GM12878 (cell line): ENCODE measurements at regions not wholly inside any gene's neighbourhood (a gene's known extent, or its start where the extent isn't known, plus 50 kb on each side); places are given as distances from the start of the nearest gene placed in this dataset.

ENCODE experiments used
- ATAC-seq: fragments of 200-7000 bp; cut with Tn5 transposase; 3 replicates; pipeline ENCODE4 v1.9.1; 2020; ENCODE audit warnings: mild to moderate bottlenecking, moderate library complexity
- BruUV-seq: library from RNA; stranded (reverse); fragments of 400-500 nt; replicated peaks from 2 replicates; lab custom pipeline; 2021; lab: Mats Ljungman, UMichigan
- CTCF ChIA-PET: fragments of 300-600 bp; sonication (Branson Sonifier 250); formaldehyde crosslinking; extraction: SDS; loops from one replicate; lab custom pipeline; 2021; ENCODE audit warnings: inconsistent platforms; lab: Yijun Ruan, JAX
- POLR2A ChIA-PET: fragments of 350-600 bp; formaldehyde crosslinking; extraction: SDS; loops from one replicate; lab custom pipeline; 2021; ENCODE audit warnings: inconsistent platforms; lab: Charles Lee
- RAD21 ChIA-PET: fragments of 300-600 bp; sonication (Branson Sonifier 250); formaldehyde crosslinking; loops from one replicate; lab custom pipeline; 2023; ENCODE audit warnings: antibody characterized with exemption; ENCODE audit not compliant: unreplicated experiment; lab: Charles Lee
- SMC1A ChIA-PET: fragments of 300-600 bp; sonication (Branson Sonifier 250); formaldehyde crosslinking; loops from one replicate; lab custom pipeline; 2023; ENCODE audit not compliant: unreplicated experiment, uncharacterized antibody; lab: Charles Lee
- DNase-seq: peaks from one replicate; pipeline ENCODE4 v3.0.0-alpha.2; 2011; ENCODE audit warnings: low read depth, low spot score
- FAIRE-seq: peaks from 3 replicates; lab custom pipeline; 2011; peaks lifted over from hg19 to GRCh38; lab: Jason Lieb, UNC
- H2AFZ ChIP-seq: 2 replicates; pipeline ENCODE4 v1.6.0; 2011; ENCODE audit warnings: low read depth, low read length, control low read depth; ENCODE audit not compliant: control insufficient read depth
- H3K27ac ChIP-seq: 2 replicates; pipeline ENCODE4 v1.5.1; 2011; ENCODE audit warnings: control low read depth; ENCODE audit not compliant: control insufficient read depth, insufficient read depth
- H3K27me3 ChIP-seq, 2 experiments: replicated peaks in 1 of 2; 2 replicates each; pipeline versions ENCODE4 v1.6.0 to v1.6.1; 2011; ENCODE audit warnings: low read length in 1 of 2; ENCODE audit not compliant: control insufficient read depth in 2 of 2, insufficient read depth in 2 of 2
- H3K36me3 ChIP-seq, 2 experiments: 2 replicates each; pipeline ENCODE4 v1.5.1; 2011; ENCODE audit warnings: low read length in 1 of 2; ENCODE audit not compliant: control insufficient read depth in 2 of 2, insufficient read depth in 2 of 2
- H3K4me1 ChIP-seq: 2 replicates; pipeline ENCODE4 v1.6.1; 2011; ENCODE audit warnings: mild to moderate bottlenecking, low read length, moderate library complexity, mixed read lengths; ENCODE audit not compliant: control insufficient read depth, insufficient read depth
- H3K4me2 ChIP-seq: 2 replicates; pipeline ENCODE4 v1.6.0; 2011; ENCODE audit warnings: control low read depth; ENCODE audit not compliant: control insufficient read depth, insufficient read depth
- H3K4me3 ChIP-seq: fragments of 200-600 bp; sonication (generic); 2 replicates; pipeline ENCODE4 v1.5.1; 2016
- H3K79me2 ChIP-seq: 2 replicates; pipeline ENCODE4 v1.6.0; 2011; ENCODE audit warnings: low read length; ENCODE audit not compliant: control insufficient read depth, insufficient read depth
- H3K9ac ChIP-seq: 2 replicates; pipeline ENCODE4 v1.8.0; 2011; ENCODE audit warnings: low read length, control low read depth, mixed read lengths; ENCODE audit not compliant: control insufficient read depth, insufficient read depth
- H3K9me3 ChIP-seq: replicated peaks from 3 replicates; pipeline ENCODE4 v1.5.1; 2011; ENCODE audit warnings: mild to moderate bottlenecking, low read length; ENCODE audit not compliant: control insufficient read depth, insufficient read depth
- H4K20me1 ChIP-seq: 2 replicates; pipeline ENCODE4 v1.6.0; 2011; ENCODE audit not compliant: control insufficient read depth, insufficient read depth
- ASH2L ChIP-seq: fragments of 300-600, 200-600 bp; sonication (generic); IDR thresholded peaks from 2 replicates; pipeline ENCODE4 v1.6.1; 2017; ENCODE audit warnings: low read depth, mild to moderate bottlenecking, borderline replicate concordance
- CBX5 ChIP-seq: sonication (generic); IDR thresholded peaks from 2 replicates; pipeline ENCODE4 v1.6.1; 2016; ENCODE audit warnings: low read depth, moderate library complexity, mild to moderate bottlenecking, inconsistent platforms
- GATAD2B ChIP-seq: fragments of 450-650 bp; conservative IDR thresholded peaks from 2 replicates; pipeline ENCODE4 v1.6.1; 2017; ENCODE audit warnings: low read depth, mild to moderate bottlenecking, moderate library complexity
- HDAC6 ChIP-seq: fragments of 200-600 bp; sonication (generic); IDR thresholded peaks from one replicate; pipeline ENCODE4 v1.8.0; 2017; ENCODE audit warnings: antibody characterized with exemption; ENCODE audit not compliant: unreplicated experiment
- JUND ChIP-seq: IDR thresholded peaks from 2 replicates; pipeline ENCODE4 v1.6.1; 2012; ENCODE audit warnings: low read depth, mild to moderate bottlenecking, low read length, improper control_type of control experiment, moderate library complexity
- KLF5 ChIP-seq: fragments of 450-650 bp; IDR thresholded peaks from 2 replicates; pipeline ENCODE4 v1.6.1; 2014; ENCODE audit warnings: mild to moderate bottlenecking; ENCODE audit not compliant: partially characterized antibody
- POU2F2 ChIP-seq: IDR thresholded peaks from 3 replicates; pipeline ENCODE4 v1.6.1; 2011; ENCODE audit warnings: low read depth, mild to moderate bottlenecking, low read length, borderline replicate concordance
- RUNX3 ChIP-seq: IDR thresholded peaks from 2 replicates; pipeline ENCODE4 v1.6.1; 2012; ENCODE audit warnings: low read length, inconsistent platforms
- TARDBP ChIP-seq: IDR thresholded peaks from 2 replicates; pipeline ENCODE4 v1.6.1; 2016; ENCODE audit warnings: borderline replicate concordance
- USF1 ChIP-seq: IDR thresholded peaks from 2 replicates; pipeline ENCODE4 v1.6.1; 2011; ENCODE audit warnings: borderline replicate concordance, low read depth, mild to moderate bottlenecking, moderate library complexity, mixed read lengths, low read length; ENCODE audit not compliant: insufficient read depth; ENCODE audit errors: extremely low read length
- WRNIP1 ChIP-seq: IDR thresholded peaks from 2 replicates; pipeline ENCODE4 v1.6.1; 2011; ENCODE audit warnings: low read depth, low read length, improper control_type of control experiment, borderline replicate concordance
- WGBS: methylation state at CpG from one replicate; pipeline ENCODE4 v1.1.6; 2016; ENCODE audit warnings: low lambda C conversion rate; ENCODE audit not compliant: insufficient replicate concordance, insufficient coverage; ENCODE audit errors: missing lambda C conversion rate; 5-methylcytosine and 5-hydroxymethylcytosine counted together
- in situ Hi-C: fragments of 300-500 bp; cut with MboI; formaldehyde crosslinking; loops from 9 replicates; pipeline ENCODE4 v1.14.3; 2018; ENCODE audit warnings: mixed read lengths
- intact Hi-C: fragments of 100-400 bp; cut with micrococcal nuclease; formaldehyde crosslinking; loops from one replicate; pipeline ENCODE4 v1.14.2; 2022; ENCODE audit not compliant: unreplicated experiment
- TF ChIP-seq, protein P1 (sequence below): IDR thresholded peaks from 2 replicates; pipeline ENCODE4 v1.6.1; 2011; ENCODE audit warnings: borderline replicate concordance, low read depth, mild to moderate bottlenecking, moderate library complexity, low read length; ENCODE audit not compliant: insufficient read depth, poor library complexity, severe bottlenecking
- TF ChIP-seq, protein P2 (sequence below): fragments of 450-650 bp; IDR thresholded peaks from 2 replicates; pipeline ENCODE4 v1.6.1; 2017; ENCODE audit warnings: borderline replicate concordance
- TF ChIP-seq, protein P3 (sequence below): fragments of 450-650 bp; IDR thresholded peaks from 2 replicates; pipeline ENCODE4 v1.6.1; 2016; ENCODE audit warnings: mild to moderate bottlenecking

GRCh38 chr15:53437366-53437765, 322.1 kb downstream of the WDR72 start (continued):
- TF ChIP-seq GATAD2B (no peak), CBX5 (no peak), JUND (no peak), RUNX3 (no peak)

- intact Hi-C loops (no loop called here), in situ Hi-C loops (no loop called here)
- POLR2A ChIA-PET: no interaction called here
- Histone ChIP-seq H3K27ac (no peak overlapping the region), H3K4me1 (no peaks in the 10 kb centered on the region), H3K4me3 (no peak overlapping the region), H3K9me3 (no peaks in the 10 kb centered on the region), H3K36me3 (no peaks in the 10 kb centered on the region), H4K20me1 (no peaks in the 10 kb centered on the region), H3K27me3 (no peaks in the 10 kb centered on the region; a peak in 1 of 4 replicates), H3K79me2 (no peaks in the 10 kb centered on the region), H3K4me2 (no peak overlapping the region), H3K9ac (no peak overlapping the region), H2AFZ (no peak overlapping the region)
- ATAC-seq (no peak), FAIRE-seq (no peak), DNase-seq (no peak)
- no TSS peak for BruUV-seq
- WGBS: 3% methylated on average over 4 of the region's 4 CpGs
- RAD21 ChIA-PET: no interaction called here
- CTCF ChIA-PET: no interaction called here
- SMC1A ChIA-PET: no interaction called here
- TF ChIP-seq, protein P1, sequence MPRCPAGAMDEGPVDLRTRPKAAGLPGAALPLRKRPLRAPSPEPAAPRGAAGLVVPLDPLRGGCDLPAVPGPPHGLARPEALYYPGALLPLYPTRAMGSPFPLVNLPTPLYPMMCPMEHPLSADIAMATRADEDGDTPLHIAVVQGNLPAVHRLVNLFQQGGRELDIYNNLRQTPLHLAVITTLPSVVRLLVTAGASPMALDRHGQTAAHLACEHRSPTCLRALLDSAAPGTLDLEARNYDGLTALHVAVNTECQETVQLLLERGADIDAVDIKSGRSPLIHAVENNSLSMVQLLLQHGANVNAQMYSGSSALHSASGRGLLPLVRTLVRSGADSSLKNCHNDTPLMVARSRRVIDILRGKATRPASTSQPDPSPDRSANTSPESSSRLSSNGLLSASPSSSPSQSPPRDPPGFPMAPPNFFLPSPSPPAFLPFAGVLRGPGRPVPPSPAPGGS: no peak
- no peak for TF ChIP-seq KLF5
- TF ChIP-seq RUNX3: no peak
- no peak for TF ChIP-seq POU2F2
- no peak for TF ChIP-seq WRNIP1
- TF ChIP-seq ASH2L: no peak
- TF ChIP-seq, protein P2, sequence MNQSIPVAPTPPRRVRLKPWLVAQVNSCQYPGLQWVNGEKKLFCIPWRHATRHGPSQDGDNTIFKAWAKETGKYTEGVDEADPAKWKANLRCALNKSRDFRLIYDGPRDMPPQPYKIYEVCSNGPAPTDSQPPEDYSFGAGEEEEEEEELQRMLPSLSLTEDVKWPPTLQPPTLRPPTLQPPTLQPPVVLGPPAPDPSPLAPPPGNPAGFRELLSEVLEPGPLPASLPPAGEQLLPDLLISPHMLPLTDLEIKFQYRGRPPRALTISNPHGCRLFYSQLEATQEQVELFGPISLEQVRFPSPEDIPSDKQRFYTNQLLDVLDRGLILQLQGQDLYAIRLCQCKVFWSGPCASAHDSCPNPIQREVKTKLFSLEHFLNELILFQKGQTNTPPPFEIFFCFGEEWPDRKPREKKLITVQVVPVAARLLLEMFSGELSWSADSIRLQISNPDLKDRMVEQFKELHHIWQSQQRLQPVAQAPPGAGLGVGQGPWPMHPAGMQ: no peak
- no peak for TF ChIP-seq USF1
- TF ChIP-seq, protein P3, sequence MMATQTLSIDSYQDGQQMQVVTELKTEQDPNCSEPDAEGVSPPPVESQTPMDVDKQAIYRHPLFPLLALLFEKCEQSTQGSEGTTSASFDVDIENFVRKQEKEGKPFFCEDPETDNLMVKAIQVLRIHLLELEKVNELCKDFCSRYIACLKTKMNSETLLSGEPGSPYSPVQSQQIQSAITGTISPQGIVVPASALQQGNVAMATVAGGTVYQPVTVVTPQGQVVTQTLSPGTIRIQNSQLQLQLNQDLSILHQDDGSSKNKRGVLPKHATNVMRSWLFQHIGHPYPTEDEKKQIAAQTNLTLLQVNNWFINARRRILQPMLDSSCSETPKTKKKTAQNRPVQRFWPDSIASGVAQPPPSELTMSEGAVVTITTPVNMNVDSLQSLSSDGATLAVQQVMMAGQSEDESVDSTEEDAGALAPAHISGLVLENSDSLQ: no peak
- TF ChIP-seq HDAC6: no peak
- TF ChIP-seq TARDBP: no peak
These were observed 325.2 kb downstream of the WDR72 start for GRCh38 chr15:53434174-53434678.
